HTR-8/SVneo (cell line): ENCODE measurements at regions not wholly inside any gene's neighbourhood (a gene's known extent, or its start where the extent isn't known, plus 50 kb on each side); places are given as distances from the start of the nearest gene placed in this dataset.

Experiments
- DNase-seq: peaks from one replicate; pipeline ENCODE4 v3.0.0; 2011; ENCODE audit warnings: low spot score, mixed read lengths; ENCODE audit not compliant: insufficient read length
- FAIRE-seq: peaks from 2 replicates; lab custom pipeline; 2011; peaks lifted over from hg19 to GRCh38; lab: Jason Lieb, UNC

GRCh38 chr4:23009093-23009492 lies 316.4 kb downstream of the GBA3 start:
- no peak for FAIRE-seq
- DNase-seq: no peak

DNA sequence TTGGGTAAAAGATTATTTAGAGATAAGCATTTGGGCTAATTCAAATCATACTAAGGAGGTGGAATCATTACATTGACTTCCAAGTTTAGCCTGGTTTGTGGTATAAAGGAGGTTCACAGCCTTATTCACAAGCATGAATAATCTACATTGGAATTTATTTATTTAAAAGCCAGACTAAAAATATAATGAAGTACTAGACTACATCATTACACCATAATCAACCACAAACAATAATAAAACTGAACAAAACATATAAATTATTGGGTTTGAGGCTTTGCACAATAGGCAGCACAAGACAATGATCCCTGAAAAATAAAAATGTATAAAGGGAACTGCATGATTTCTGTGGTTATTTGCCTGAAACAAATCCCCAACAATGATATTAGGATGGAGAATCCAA lies 314.0 kb downstream of the GBA3 start:
- DNase-seq (no peak), FAIRE-seq (no peak)

DNA sequence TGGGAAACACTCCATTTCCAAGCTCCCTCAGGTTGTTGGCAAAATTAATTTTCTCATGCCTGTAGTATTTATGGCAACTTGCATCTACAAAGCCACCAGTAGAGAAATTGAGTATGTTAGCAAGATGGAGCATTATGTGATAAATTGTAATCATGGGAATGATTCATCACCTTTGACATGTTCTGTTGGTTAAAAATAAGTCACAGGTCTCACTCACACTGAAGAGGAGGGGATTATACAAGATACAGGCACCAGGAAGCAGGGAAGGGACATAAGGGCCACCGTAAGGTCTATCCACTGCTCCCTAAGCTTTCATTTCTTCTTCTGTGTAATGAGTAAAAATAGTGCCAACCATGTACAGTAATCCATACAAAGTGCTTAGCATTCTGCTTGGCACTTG lies 313.0 kb downstream of the GBA3 start:
- FAIRE-seq: no peak
- no peak for DNase-seq

- DNase-seq (no peak), FAIRE-seq (no peak)
These were observed 308.7 kb downstream of the GBA3 start for GRCh38 chr4:23001478-23001877.

GRCh38 chr4:22999419-22999818 lies 306.7 kb downstream of the GBA3 start:
- FAIRE-seq: no peak
- DNase-seq: no peak

- no peak for DNase-seq
- no peak for FAIRE-seq
These were observed 304.9 kb downstream of the GBA3 start for GRCh38 chr4:22997358-22998224.

DNA sequence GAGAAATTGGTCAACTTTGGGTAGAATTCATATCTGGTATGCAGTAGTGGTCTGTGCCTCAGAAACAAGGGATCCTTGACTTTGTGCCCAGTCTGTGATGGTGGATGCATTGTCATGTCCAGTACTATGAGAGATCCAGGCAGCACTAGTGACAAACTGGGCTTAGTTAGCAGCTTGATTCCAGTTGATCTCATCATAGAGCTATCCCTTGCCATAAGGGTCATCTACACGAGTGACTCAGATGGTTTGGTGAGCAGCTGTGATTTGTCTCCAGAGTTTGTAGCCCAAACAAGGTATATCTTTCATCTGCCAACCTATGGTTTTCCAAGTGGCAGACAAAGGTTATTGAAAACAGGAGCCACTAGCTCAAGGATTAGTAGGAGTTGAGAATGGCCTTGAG lies 298.8 kb downstream of the GBA3 start:
- DNase-seq (no peak), FAIRE-seq (no peak)

DNA sequence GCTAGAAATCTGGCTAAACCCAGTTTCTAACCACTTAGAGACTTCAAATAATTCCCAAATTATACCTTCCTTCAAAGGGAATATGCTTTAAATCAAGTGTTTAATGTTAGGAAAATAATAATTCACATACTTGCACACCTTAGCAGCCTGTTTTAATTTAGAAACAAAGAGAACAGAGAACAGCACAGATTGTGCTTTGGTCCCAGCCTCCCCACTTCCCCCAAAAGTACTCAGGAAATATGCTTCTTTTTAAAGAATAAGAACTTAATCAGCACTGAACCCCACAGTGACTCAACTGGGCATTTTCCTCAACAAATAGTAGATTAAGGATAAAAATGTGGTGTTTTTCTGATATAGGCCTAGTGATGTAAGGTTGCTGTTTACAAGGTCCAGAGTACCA lies 295.8 kb downstream of the GBA3 start:
- FAIRE-seq: no peak
- DNase-seq: no peak

DNA sequence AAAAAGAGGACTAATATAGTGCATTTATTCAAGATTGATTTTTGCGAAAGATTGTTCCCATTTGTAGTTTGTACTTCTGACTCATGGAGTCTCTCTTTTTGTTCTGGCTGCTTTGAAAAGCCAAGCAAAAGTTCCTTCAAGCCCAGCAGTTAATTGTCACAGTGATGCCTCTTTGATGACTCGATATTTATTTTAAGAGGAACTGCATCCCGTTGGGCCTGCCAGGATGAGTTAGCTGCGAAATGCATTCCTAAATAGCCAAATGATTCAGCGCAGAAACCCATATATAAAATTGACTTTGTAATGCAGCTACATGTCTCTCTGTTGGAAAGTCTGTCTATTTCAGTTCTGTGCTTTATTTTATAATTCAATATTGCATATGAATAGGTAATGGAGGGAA lies 295.1 kb downstream of the GBA3 start:
- FAIRE-seq (no peak), DNase-seq (no peak)

DNA sequence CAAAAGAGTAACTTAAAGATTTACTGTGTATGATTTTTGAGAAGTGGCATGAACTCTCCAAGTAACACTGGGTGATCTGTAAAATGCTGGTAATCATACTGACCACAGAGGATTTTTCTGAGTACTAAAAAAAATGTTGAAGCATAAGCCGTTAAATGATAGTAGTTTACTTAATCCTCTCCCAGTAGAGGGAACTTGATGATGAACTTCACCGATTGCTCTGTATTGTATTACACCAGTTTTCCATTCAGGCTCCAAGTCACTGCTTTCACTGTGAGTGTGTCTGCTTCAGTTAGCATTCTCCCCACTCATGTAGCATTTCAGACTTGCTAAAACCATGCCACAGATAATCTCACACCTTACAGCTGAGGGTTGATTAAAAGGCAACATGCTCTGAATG lies 294.1 kb downstream of the GBA3 start:
- no peak for FAIRE-seq
- DNase-seq: no peak

DNA sequence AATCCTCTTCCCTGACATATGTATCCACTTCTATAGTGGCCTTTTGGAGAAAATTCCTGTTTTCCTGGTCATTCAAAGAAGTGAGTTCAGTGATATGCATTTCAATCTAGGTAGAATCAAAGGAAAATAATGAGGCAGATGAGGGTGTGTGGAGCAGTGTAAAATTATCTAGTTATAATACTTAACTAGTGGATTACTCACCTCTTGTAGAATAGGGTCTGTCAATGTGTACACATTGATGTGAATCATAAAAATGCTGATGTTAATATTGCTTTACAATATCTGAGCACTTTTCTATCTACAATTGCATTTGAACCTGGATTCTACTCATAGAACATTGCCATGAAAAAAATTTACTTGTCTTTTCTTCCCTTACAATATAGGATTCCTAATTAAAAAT lies 293.5 kb downstream of the GBA3 start:
- FAIRE-seq (no peak), DNase-seq (no peak)

- no peak for FAIRE-seq
- DNase-seq: no peak
These were observed 291.7 kb downstream of the GBA3 start for GRCh38 chr4:22984390-22984789.

GRCh38 chr4:22978656-22979055 lies 285.9 kb downstream of the GBA3 start:
- DNase-seq (no peak), FAIRE-seq (no peak)

- no peak for DNase-seq
- no peak for FAIRE-seq
These were observed 277.9 kb downstream of the GBA3 start for GRCh38 chr4:22970665-22971064.

DNA sequence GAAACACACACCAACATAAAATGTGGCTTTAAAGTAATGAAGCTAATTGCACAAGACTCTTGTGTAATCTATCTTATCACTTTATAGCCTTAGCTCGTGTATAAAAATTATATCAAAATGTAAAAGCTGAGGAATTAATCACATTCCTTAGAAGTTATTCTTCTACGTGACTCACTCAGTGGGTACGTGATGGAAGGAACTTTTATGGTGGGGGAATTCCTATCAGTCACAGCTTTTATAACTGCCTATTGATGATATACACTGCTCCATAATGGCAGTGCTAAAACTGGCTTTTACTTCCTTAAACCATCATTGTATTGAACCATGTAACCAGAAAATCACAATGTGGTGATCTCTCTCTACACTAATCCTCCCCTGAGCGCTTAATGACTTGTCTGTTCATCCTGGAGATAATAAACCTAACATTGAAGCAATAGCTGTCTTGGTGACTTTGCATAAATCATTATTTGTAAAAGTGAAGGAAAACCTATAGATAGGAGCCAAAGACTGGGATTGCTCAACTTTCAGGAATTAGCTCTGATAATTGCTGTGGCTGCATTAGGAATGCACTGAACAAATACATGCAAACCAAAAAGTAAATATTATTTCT lies 276.7 kb downstream of the GBA3 start:
- peak; percentile 42 for FAIRE-seq
- DNase-seq: peak; percentile 25

DNA sequence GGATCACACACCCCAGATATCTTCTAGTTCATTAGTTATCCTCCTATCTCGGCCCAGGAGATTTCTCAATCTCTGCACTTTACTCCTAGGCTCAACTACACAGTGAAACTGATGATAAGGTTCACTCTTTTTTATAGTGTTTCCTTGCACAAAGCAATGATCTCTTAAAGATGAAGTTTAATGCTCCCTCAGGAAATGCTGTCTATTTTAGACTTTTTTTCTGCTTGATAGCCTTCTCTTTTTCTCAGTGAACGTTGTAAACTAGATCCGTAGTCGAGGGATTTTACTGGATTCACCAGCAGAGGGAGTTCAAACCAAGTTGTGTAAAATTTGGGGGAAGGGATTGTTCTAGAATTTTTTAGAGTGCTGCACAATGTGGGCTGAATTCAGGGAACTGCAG lies 269.6 kb downstream of the GBA3 start:
- peak; percentile 10 for DNase-seq
- FAIRE-seq: no peak

GRCh38 chr4:22959483-22959882 lies 266.7 kb downstream of the GBA3 start:
- FAIRE-seq (no peak), DNase-seq (no peak)

DNA sequence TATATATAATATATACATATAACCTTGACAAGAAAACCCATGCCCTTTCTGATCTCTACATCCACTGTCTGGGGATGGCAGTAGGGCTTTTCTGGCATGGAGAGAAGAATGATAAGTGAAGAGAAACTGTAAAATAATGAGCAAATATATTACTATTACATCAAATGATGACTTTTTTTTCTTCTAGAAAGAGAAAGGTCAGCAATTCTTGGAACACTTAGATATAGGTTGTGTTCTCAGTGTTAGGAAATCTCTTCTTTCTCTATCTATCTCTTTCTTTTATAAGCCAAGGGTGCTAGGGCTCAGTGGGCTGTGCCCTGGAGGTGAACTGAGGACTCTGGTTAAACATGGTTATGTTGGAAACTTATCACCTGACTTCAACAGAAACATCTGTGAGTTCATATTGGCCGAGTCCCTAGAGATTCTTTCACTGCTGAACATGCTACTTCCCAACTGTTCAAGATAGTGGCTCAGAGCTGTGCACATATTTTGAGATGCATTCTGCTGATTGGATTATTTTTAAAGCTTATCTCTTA lies 265.1 kb downstream of the GBA3 start:
- FAIRE-seq (no peak), DNase-seq (no peak)

GRCh38 chr4:22949161-22949855 lies 256.6 kb downstream of the GBA3 start:
- no peak for DNase-seq
- FAIRE-seq: no peak

DNA sequence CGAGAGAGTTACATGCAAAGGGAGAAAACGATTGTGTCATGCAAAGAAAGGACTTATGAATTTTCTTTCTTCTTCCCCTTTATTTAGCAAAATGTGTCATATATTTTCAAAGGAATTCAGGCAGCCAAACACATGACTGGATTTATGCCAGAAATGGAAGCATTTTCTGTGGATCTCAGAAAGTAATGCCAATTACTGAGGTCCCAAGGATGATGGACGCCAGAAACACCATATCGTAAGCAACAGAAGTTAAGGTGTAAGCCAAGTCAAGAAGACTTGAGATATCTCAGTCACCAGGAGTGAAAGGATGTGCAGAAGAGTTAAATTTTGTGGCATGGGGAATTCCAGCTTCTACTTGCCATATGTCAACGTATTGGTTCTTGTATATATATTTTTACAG lies 255.1 kb downstream of the GBA3 start:
- FAIRE-seq (no peak), DNase-seq (no peak)

DNA sequence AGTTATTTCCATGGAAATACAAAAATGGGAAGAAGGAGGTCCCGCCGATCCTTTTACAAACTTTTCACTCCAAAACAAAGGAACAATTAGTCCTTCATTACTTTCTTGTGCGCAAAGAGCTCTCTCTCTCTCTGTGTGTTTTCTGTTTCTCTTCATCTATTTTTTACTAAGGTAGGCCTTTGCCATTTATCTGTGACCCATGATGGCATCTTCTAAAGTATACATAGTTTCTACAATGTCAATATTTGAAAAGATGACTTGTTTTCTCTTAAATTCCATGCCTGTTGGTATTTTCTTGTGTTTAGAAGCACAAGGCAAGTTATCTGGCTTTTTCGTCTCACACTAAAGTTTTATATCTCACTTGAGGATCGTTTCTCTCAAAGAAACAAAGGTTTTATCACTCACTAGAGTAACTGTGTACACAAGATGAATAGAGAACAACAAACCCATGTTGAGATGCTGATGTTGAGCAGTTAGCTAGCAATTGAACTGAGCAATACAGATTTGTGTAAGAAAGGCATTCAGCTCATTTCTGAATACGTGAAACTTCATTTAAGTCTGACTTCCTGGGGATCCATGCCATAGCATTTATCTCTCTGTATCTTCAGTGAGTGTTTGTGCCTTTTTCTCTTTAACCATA lies 250.3 kb downstream of the GBA3 start:
- DNase-seq (no peak), FAIRE-seq (no peak)
